ENCODE measurements at regions not wholly inside any gene's neighbourhood (a gene's known extent, or its start where the extent isn't known, plus 50 kb on each side); places are given as distances from the start of the nearest gene placed in this dataset.

GRCh38 chr1:232137066-232137465 lies 492.9 kb downstream of the SIPA1L2 start:
- no peak for DNase-seq (ENCODE audit: low spot score)
- Histone ChIP-seq H3K27ac (no peak overlapping the region), H3K4me3 (no peak overlapping the region)
- no peak for TF ChIP-seq CTCF (IDR thresholded peaks at IDR 0.05)

GRCh38 chr1:232136136-232136535 lies 493.8 kb downstream of the SIPA1L2 start:
- no peak for DNase-seq (ENCODE audit: low spot score)
- H3K27ac ChIP-seq: no peak overlapping the region
- no peak for TF ChIP-seq CTCF (IDR thresholded peaks at IDR 0.05)
- H3K4me3 ChIP-seq: no peak overlapping the region

- DNase-seq (ENCODE audit: low spot score): no peak
- Histone ChIP-seq H3K27ac (no peak overlapping the region), H3K4me3 (no peak overlapping the region)
- no peak for TF ChIP-seq CTCF (IDR thresholded peaks at IDR 0.05)
Measured at GRCh38 chr1:232134365-232134764, 495.6 kb downstream of the SIPA1L2 start.

GRCh38 chr1:232132572-232132971 lies 497.4 kb downstream of the SIPA1L2 start:
- no peak for TF ChIP-seq CTCF (IDR thresholded peaks at IDR 0.05)
- H3K4me3 ChIP-seq: no peak overlapping the region
- no peak overlapping the region for H3K27ac ChIP-seq
- no peak for DNase-seq (ENCODE audit: low spot score)

GRCh38 chr1:232131715-232132391 lies 498.1 kb downstream of the SIPA1L2 start:
- no peak for DNase-seq (ENCODE audit: low spot score)
- no peak for TF ChIP-seq CTCF (IDR thresholded peaks at IDR 0.05)
- Histone ChIP-seq H3K4me3 (no peak overlapping the region), H3K27ac (no peak overlapping the region)

GRCh38 chr1:232130815-232131480 lies 499.0 kb downstream of the SIPA1L2 start:
- no peak overlapping the region for H3K4me3 ChIP-seq
- TF ChIP-seq CTCF (IDR thresholded peaks at IDR 0.05): no peak

GRCh38 chr1:232127190-232127589 lies 500.6 kb downstream of the DISC1 start:
- Histone ChIP-seq H3K27ac (no peak overlapping the region), H3K4me3 (no peak overlapping the region)
- no peak for DNase-seq (ENCODE audit: low spot score)
- TF ChIP-seq CTCF (IDR thresholded peaks at IDR 0.05): no peak

More at GRCh38 chr1:232130815-232131480, 499.0 kb downstream of the SIPA1L2 start:
- no peak for DNase-seq (ENCODE audit: low spot score)
- no peak overlapping the region for H3K27ac ChIP-seq
